Stomach smooth muscle (tissue), 2 donors: ENCODE measurements at regions not wholly inside any gene's neighbourhood (a gene's known extent, or its start where the extent isn't known, plus 50 kb on each side); places are given as distances from the start of the nearest gene placed in this dataset.
"Not testable (repeated sequence)": the region's sequence is repeated elsewhere in the genome, so short reads cannot be mapped to it uniquely, and the experiment has no call there.

Experiments
- H3K27ac ChIP-seq: one replicate; pipeline ENCODE4 v1.7.0; 2013; ENCODE audit warnings: mild to moderate bottlenecking, low read length, inconsistent platforms
- H3K27me3 ChIP-seq, 2 donors: one replicate each; pipeline ENCODE4 v1.7.0; 2013; ENCODE audit warnings: low read length in 2 of 2; ENCODE audit not compliant: insufficient read depth in 2 of 2, control insufficient read depth in 1 of 2
- H3K36me3 ChIP-seq, 2 donors: one replicate each; pipeline ENCODE4 v1.7.0; 2013; ENCODE audit warnings: low read length in 2 of 2; ENCODE audit not compliant: control insufficient read depth in 2 of 2, insufficient read depth in 2 of 2
- H3K4me1 ChIP-seq: one replicate; pipeline ENCODE4 v1.7.0; 2013; ENCODE audit warnings: low read length; ENCODE audit not compliant: control insufficient read depth, insufficient read depth
- H3K4me3 ChIP-seq, 2 donors: one replicate each; pipeline ENCODE4 v1.7.0; 2013; ENCODE audit warnings: low read length in 2 of 2
- H3K9ac ChIP-seq, 2 donors: one replicate each; pipeline ENCODE4 v1.7.0; 2013; ENCODE audit warnings: low read length in 2 of 2, mild to moderate bottlenecking in 1 of 2
- H3K9me3 ChIP-seq, 2 donors: one replicate each; pipeline ENCODE4 v1.7.0; 2013; ENCODE audit warnings: low read length in 2 of 2; ENCODE audit not compliant: control insufficient read depth in 2 of 2
- donor health status: healthy.
- donor health status: Pancreatic carcinoma.

GRCh38 chr17:71638668-71639067 is 482.2 kb upstream of the SOX9 start:
- H3K9me3 ChIP-seq = no peaks in the 10 kb centered on the region
- no peaks in the 10 kb centered on the region for H3K4me1 ChIP-seq
- H3K4me3 ChIP-seq = no peak overlapping the region
- no peak overlapping the region for H3K27ac ChIP-seq
- H3K36me3 ChIP-seq = no peaks in the 10 kb centered on the region
- H3K9ac ChIP-seq = no peak overlapping the region
- no peaks in the 10 kb centered on the region for H3K27me3 ChIP-seq

DNA sequence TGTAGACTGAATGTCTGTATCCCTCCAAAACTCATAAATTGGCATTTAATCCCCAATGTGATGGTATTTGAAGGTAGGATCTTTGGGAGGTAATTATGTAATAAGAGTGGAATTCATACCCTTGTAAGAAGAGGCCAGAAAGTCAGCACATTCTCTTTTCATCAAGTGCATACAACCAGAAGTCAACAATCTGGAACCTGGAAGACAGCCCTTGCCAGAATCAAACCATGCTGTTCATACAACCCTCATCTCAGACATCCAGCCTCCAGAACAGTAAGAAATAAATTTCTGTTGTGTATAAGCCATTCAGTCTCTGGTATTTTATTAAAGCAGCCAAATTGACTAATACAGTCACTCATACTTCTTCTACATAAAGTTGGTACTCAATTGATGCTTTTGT is 481.0 kb upstream of the SOX9 start:
- Histone ChIP-seq H3K27me3 (no peaks in the 10 kb centered on the region), H3K9me3 (no peaks in the 10 kb centered on the region), H3K4me3 (no peak overlapping the region), H3K9ac (no peak overlapping the region), H3K36me3 (no peaks in the 10 kb centered on the region), H3K4me1 (no peaks in the 10 kb centered on the region), H3K27ac (no peak overlapping the region)

GRCh38 chr17:71646890-71647289 is 473.9 kb upstream of the SOX9 start:
- not testable (repeated sequence) for H3K9ac ChIP-seq, H3K27ac ChIP-seq, H3K9me3 ChIP-seq, H3K36me3 ChIP-seq, H3K27me3 ChIP-seq, H3K4me1 ChIP-seq, H3K4me3 ChIP-seq

DNA sequence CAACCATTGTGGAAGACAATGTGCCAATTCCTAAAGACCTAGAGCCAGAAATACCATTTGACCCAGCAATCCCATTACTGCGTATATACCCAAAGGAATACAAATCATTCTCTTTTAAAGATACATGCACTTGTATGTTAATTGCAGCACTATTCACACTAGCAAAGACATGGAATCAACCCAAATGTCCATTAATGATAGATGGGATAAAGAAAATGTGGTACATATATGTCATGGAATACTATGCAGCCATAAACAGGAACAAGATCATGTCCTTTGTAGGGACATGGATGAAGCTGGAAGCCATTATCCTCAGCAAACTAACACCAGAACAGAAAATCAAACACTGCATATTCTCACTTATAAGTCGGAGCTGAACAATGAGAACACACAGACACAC is 472.5 kb upstream of the SOX9 start:
- H3K4me3 ChIP-seq, H3K4me1 ChIP-seq, H3K27me3 ChIP-seq, H3K9me3 ChIP-seq, H3K36me3 ChIP-seq, H3K27ac ChIP-seq, H3K9ac ChIP-seq: not testable (repeated sequence)

DNA sequence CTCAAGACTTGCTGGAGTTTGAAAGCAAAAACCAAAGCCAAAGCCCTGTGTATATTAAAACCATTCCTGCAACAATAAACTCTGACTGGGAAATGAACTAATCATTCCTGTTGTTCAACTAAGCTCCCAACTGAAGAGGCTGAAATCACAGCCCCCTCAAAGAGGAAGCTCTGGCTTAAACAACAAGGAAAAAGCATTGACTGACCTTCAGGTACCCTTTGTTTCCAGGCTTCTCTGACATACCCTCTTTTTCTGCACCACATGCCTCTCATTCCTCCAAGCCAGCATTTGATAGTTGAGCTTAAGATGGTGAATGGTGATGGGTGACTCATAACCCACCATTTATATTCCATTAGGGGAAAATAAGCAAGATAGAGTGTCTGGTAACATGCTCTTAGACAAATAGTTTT is 470.9 kb upstream of the SOX9 start:
- Histone ChIP-seq H3K36me3 (no peaks in the 10 kb centered on the region), H3K4me1 (no peaks in the 10 kb centered on the region), H3K9me3 (peaks cover 0 to 3% of the 10 kb centered on the region in 2 donors), H3K9ac (no peak overlapping the region), H3K27me3 (no peaks in the 10 kb centered on the region), H3K4me3 (no peak overlapping the region), H3K27ac (no peak overlapping the region)

- no peaks in the 10 kb centered on the region for H3K9me3 ChIP-seq
- H3K4me3 ChIP-seq = no peak overlapping the region
- no peaks in the 10 kb centered on the region for H3K4me1 ChIP-seq
- H3K27ac ChIP-seq = no peak overlapping the region
- no peaks in the 10 kb centered on the region for H3K27me3 ChIP-seq
- H3K36me3 ChIP-seq = no peaks in the 10 kb centered on the region
- H3K9ac ChIP-seq = no peak overlapping the region
Measured at GRCh38 chr17:71655542-71655941, 465.3 kb upstream of the SOX9 start.

DNA sequence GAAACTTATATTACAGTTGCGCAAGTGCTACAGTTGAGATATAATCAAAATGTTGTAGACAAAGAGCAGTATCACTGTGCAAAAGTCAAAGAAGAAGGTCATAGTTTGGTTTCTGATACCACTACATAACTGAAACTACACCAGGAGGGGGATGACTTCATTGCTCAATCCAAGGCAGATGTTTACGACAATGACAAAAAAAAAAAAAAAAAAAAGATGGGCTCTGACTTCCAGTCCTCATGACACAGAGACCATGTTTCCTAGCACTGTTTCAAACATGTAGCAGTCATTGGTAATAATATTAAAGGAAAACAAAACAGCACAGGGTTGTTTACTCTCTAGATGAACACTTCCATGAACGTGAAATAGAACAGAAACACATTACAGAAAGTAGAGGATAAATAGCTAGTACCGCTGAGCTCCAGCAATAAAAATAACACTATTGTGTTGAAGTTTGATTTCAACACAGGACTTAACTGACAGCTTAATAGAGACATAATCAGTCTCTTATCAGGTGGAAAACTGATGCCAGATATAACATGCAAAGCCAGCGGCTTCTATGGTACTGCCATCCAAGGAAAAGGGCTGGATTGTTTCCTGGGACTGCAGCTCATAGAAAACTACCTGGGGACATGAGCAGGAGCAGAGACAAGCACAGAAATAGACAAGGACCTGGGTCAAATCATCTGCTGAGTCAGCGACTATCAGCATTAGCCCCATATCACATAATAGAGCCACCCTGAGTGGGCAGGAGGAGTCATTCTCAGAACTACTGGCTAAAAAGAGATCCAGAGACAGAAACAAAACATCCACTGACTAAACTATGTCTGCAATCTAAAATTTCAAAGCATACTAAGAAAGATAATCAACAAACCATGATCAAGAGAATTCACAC is 463.6 kb upstream of the SOX9 start:
- H3K4me3 ChIP-seq = no peak overlapping the region
- H3K36me3 ChIP-seq = no peaks in the 10 kb centered on the region
- no peaks in the 10 kb centered on the region for H3K9me3 ChIP-seq
- H3K4me1 ChIP-seq = no peaks in the 10 kb centered on the region
- no peaks in the 10 kb centered on the region for H3K27me3 ChIP-seq
- no peak overlapping the region for H3K9ac ChIP-seq
- no peak overlapping the region for H3K27ac ChIP-seq

GRCh38 chr17:71658996-71659395 is 461.8 kb upstream of the SOX9 start:
- Histone ChIP-seq H3K9ac (no peak overlapping the region), H3K9me3 (no peaks in the 10 kb centered on the region), H3K4me1 (no peaks in the 10 kb centered on the region), H3K27me3 (no peaks in the 10 kb centered on the region), H3K27ac (no peak overlapping the region), H3K36me3 (no peaks in the 10 kb centered on the region), H3K4me3 (no peak overlapping the region)

- Histone ChIP-seq H3K4me3 (no peak overlapping the region), H3K9me3 (peaks cover 0 to 2% of the 10 kb centered on the region in 2 donors), H3K4me1 (no peaks in the 10 kb centered on the region), H3K9ac (no peak overlapping the region), H3K27ac (no peak overlapping the region), H3K36me3 (no peaks in the 10 kb centered on the region), H3K27me3 (no peaks in the 10 kb centered on the region)
Measured at GRCh38 chr17:71664861-71665260, 456.0 kb upstream of the SOX9 start.

GRCh38 chr17:71666047-71666446 is 454.8 kb upstream of the SOX9 start:
- H3K4me1 ChIP-seq = no peaks in the 10 kb centered on the region
- peaks cover 0 to 2% of the 10 kb centered on the region in 2 donors for H3K9me3 ChIP-seq
- H3K27ac ChIP-seq = no peak overlapping the region
- no peaks in the 10 kb centered on the region for H3K36me3 ChIP-seq
- no peak overlapping the region for H3K4me3 ChIP-seq
- no peak overlapping the region for H3K9ac ChIP-seq
- H3K27me3 ChIP-seq = no peaks in the 10 kb centered on the region

DNA sequence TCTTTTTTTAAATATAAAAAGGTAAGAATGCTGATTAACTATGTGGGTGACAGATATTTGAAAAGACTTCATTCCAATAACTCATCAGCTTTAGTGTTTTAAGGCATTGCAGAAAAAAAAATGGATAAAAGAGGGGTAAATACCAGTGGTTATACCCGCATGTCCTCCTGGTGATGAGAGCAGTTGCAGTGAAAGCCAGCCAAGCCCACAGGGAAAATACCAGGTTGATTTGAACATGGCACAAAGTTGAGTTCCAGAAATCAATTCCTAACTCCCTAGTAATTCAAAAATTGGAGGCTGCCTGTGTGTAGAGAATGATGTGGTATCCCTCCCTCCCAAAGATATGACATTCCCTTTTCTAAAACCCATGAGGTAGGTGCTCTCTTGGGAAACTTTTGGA is 453.2 kb upstream of the SOX9 start:
- H3K9ac ChIP-seq = no peak overlapping the region
- H3K36me3 ChIP-seq = no peaks in the 10 kb centered on the region
- peaks cover 0 to 2% of the 10 kb centered on the region in 2 donors for H3K9me3 ChIP-seq

More for the DNA sequence above, 453.2 kb upstream of the SOX9 start:
- Histone ChIP-seq H3K27me3 (no peaks in the 10 kb centered on the region), H3K27ac (no peak overlapping the region), H3K4me1 (no peaks in the 10 kb centered on the region), H3K4me3 (no peak overlapping the region)
